Trophoblast cell (in vitro differentiated cells and primary cell): ENCODE measurements at regions not wholly inside any gene's neighbourhood (a gene's known extent, or its start where the extent isn't known, plus 50 kb on each side); places are given as distances from the start of the nearest gene placed in this dataset.
"Not testable (repeated sequence)": the region's sequence is repeated elsewhere in the genome, so short reads cannot be mapped to it uniquely, and the experiment has no call there.

Experiments
- DNase-seq, 2 donors: peaks; one replicate each; pipeline ENCODE4 v3.0.0-alpha.2; 2016
- H2AFZ ChIP-seq: 2 replicates; pipeline ENCODE4 v1.6.1; 2013; ENCODE audit warnings: low read length, moderate library complexity, mild to moderate bottlenecking; ENCODE audit not compliant: insufficient read depth, poor library complexity
- H2AK5ac ChIP-seq: 2 replicates; pipeline ENCODE4 v1.6.1; 2013; ENCODE audit warnings: mild to moderate bottlenecking, low read length
- H2BK120ac ChIP-seq: 2 replicates; pipeline ENCODE4 v1.6.1; 2013; ENCODE audit warnings: low read length, mild to moderate bottlenecking, moderate library complexity; ENCODE audit not compliant: insufficient read depth, poor library complexity
- H2BK12ac ChIP-seq: 2 replicates; pipeline ENCODE4 v1.6.1; 2013; ENCODE audit warnings: mild to moderate bottlenecking, low read length, moderate library complexity
- H2BK5ac ChIP-seq: 2 replicates; pipeline ENCODE4 v1.6.1; 2013; ENCODE audit warnings: low read length, low read depth, moderate library complexity, mild to moderate bottlenecking; ENCODE audit not compliant: poor library complexity
- H3K14ac ChIP-seq: 2 replicates; pipeline ENCODE4 v1.6.1; 2013; ENCODE audit warnings: mild to moderate bottlenecking, low read length
- H3K18ac ChIP-seq: 2 replicates; pipeline ENCODE4 v1.6.1; 2013; ENCODE audit warnings: mild to moderate bottlenecking, low read length
- H3K23ac ChIP-seq: 2 replicates; pipeline ENCODE4 v1.6.1; 2013; ENCODE audit warnings: low read length
- H3K27ac ChIP-seq: 2 replicates; pipeline ENCODE4 v1.5.1; 2013; ENCODE audit warnings: low read depth, mild to moderate bottlenecking, inconsistent platforms, low read length, moderate library complexity
- H3K27me3 ChIP-seq: 2 replicates; pipeline ENCODE4 v1.6.1; 2013; ENCODE audit warnings: inconsistent platforms, mild to moderate bottlenecking, low read length, moderate library complexity; ENCODE audit not compliant: insufficient read depth
- H3K36me3 ChIP-seq, 2 experiments: 1 replicate in 1 of 2; 2 replicates in 1 of 2; pipeline ENCODE4 v1.6.1; 2013; ENCODE audit warnings: low read length in 2 of 2, mild to moderate bottlenecking in 2 of 2, moderate library complexity in 1 of 2; ENCODE audit not compliant: insufficient read depth in 2 of 2, control insufficient read depth in 1 of 2
- H3K4ac ChIP-seq: 2 replicates; pipeline ENCODE4 v1.6.1; 2013; ENCODE audit warnings: low read depth, mild to moderate bottlenecking, low read length, moderate library complexity
- H3K4me1 ChIP-seq, 2 experiments: 1 replicate in 1 of 2; 2 replicates in 1 of 2; pipeline ENCODE4 v1.6.1; 2013; ENCODE audit warnings: low read length in 2 of 2, mild to moderate bottlenecking in 2 of 2, moderate library complexity in 1 of 2; ENCODE audit not compliant: insufficient read depth in 2 of 2, control insufficient read depth in 1 of 2
- H3K4me2 ChIP-seq: 2 replicates; pipeline ENCODE4 v1.6.1; 2013; ENCODE audit warnings: inconsistent platforms, mild to moderate bottlenecking, low read length, moderate library complexity
- H3K4me3 ChIP-seq: 2 replicates; pipeline ENCODE4 v1.5.1; 2013; ENCODE audit warnings: mild to moderate bottlenecking, low read depth, low read length, inconsistent platforms
- H3K79me1 ChIP-seq: one replicate; pipeline ENCODE4 v1.6.1; 2013; ENCODE audit warnings: low read length
- H3K79me2 ChIP-seq: 2 replicates; pipeline ENCODE4 v1.6.1; 2013; ENCODE audit warnings: low read length, mild to moderate bottlenecking; ENCODE audit not compliant: control insufficient read depth, insufficient read depth, poor library complexity
- H3K9ac ChIP-seq: 2 replicates; pipeline ENCODE4 v1.6.1; 2013; ENCODE audit warnings: mild to moderate bottlenecking, low read length
- H3K9me3 ChIP-seq: 2 replicates; pipeline ENCODE4 v1.6.1; 2013; ENCODE audit warnings: low read depth, mild to moderate bottlenecking, control low read depth, inconsistent platforms, low read length; ENCODE audit not compliant: insufficient read depth
- H4K12ac ChIP-seq: 2 replicates; pipeline ENCODE4 v1.6.1; 2013; ENCODE audit warnings: low read depth, mild to moderate bottlenecking, low read length, moderate library complexity
- H4K8ac ChIP-seq: 2 replicates; pipeline ENCODE4 v1.6.1; 2013; ENCODE audit warnings: low read depth, mild to moderate bottlenecking, low read length, moderate library complexity
- H4K91ac ChIP-seq: one replicate; pipeline ENCODE4 v1.6.1; 2013; ENCODE audit warnings: low read depth, mild to moderate bottlenecking, low read length, moderate library complexity
- WGBS: extraction: QIAGEN DNeasy Blood & Tissue Kit; methylation state at CpG from one replicate; pipeline ENCODE4 v1.1.7; 2013; ENCODE audit warnings: missing lambda C conversion rate; ENCODE audit not compliant: insufficient read length, insufficient coverage; ENCODE audit errors: extremely low coverage; 5-methylcytosine and 5-hydroxymethylcytosine counted together

GRCh38 chr16:88238732-88239274 is 144.0 kb upstream of the ZNF469 start:
- H4K12ac ChIP-seq, H3K4ac ChIP-seq, H2BK12ac ChIP-seq, H3K4me2 ChIP-seq, H2AFZ ChIP-seq, H3K9ac ChIP-seq, H3K36me3 ChIP-seq, H3K9me3 ChIP-seq, H3K4me3 ChIP-seq, H3K14ac ChIP-seq, H3K18ac ChIP-seq, H4K8ac ChIP-seq, H3K79me2 ChIP-seq, H2AK5ac ChIP-seq, H3K27me3 ChIP-seq, H3K23ac ChIP-seq: not testable (repeated sequence)
- no CpG with 5 or more reads among the region's 8 CpGs for WGBS
- Histone ChIP-seq H2BK120ac (peak overlapping the region; percentile 76), H3K27ac (peak overlapping the region; percentile 80), H3K4me1 (peaks cover 24 to 33% of the 10 kb centered on the region in 2 experiments), H3K79me1 (peaks cover 20% of the 10 kb centered on the region), H4K91ac (peak overlapping the region; percentile 81), H2BK5ac (peak overlapping the region; percentile 39)
- peak; percentile 25 to 56 for DNase-seq

- not testable (repeated sequence) for H2AK5ac ChIP-seq, H2BK120ac ChIP-seq, H3K4me3 ChIP-seq, H3K9ac ChIP-seq, H3K79me2 ChIP-seq, H3K14ac ChIP-seq, H2BK12ac ChIP-seq, H3K36me3 ChIP-seq, H2AFZ ChIP-seq, H3K27me3 ChIP-seq, H2BK5ac ChIP-seq, H3K23ac ChIP-seq, H3K4me2 ChIP-seq, H4K12ac ChIP-seq, H3K4ac ChIP-seq, H4K91ac ChIP-seq, H4K8ac ChIP-seq, H3K18ac ChIP-seq, H3K9me3 ChIP-seq, H3K27ac ChIP-seq
- peak in 1 of 2 donors; percentile 11 for DNase-seq
- peaks cover 18% of the 10 kb centered on the region for H3K79me1 ChIP-seq
- no CpG with 5 or more reads among the region's 8 CpGs for WGBS
- H3K4me1 ChIP-seq, result peaks cover 20 to 26% of the 10 kb centered on the region in 2 experiments
Observed at GRCh38 chr16:88240118-88240517, 142.6 kb upstream of the ZNF469 start.

- H3K23ac ChIP-seq, H3K18ac ChIP-seq, H3K27ac ChIP-seq, H3K4me3 ChIP-seq, H2BK120ac ChIP-seq, H3K9me3 ChIP-seq, H3K9ac ChIP-seq, H3K14ac ChIP-seq, H2AK5ac ChIP-seq, H2BK5ac ChIP-seq, H4K8ac ChIP-seq, H4K91ac ChIP-seq, H4K12ac ChIP-seq, H3K4ac ChIP-seq, H3K36me3 ChIP-seq, DNase-seq, H2AFZ ChIP-seq, H3K79me2 ChIP-seq, H2BK12ac ChIP-seq, H3K27me3 ChIP-seq, H3K4me2 ChIP-seq: not testable (repeated sequence)
- peaks cover 14% of the 10 kb centered on the region for H3K79me1 ChIP-seq
- no CpG with 5 or more reads among the region's 11 CpGs for WGBS
- peaks cover 16 to 22% of the 10 kb centered on the region in 2 experiments for H3K4me1 ChIP-seq
Observed at GRCh38 chr16:88240776-88241175, 142.0 kb upstream of the ZNF469 start.

GRCh38 chr16:88241404-88242311 is 141.1 kb upstream of the ZNF469 start:
- not testable (repeated sequence) for H4K91ac ChIP-seq, H2BK5ac ChIP-seq, H3K14ac ChIP-seq, H2AFZ ChIP-seq, H3K27me3 ChIP-seq, H2BK120ac ChIP-seq, H3K4me3 ChIP-seq, H3K4ac ChIP-seq, DNase-seq, H4K12ac ChIP-seq, H3K36me3 ChIP-seq, H2AK5ac ChIP-seq, H4K8ac ChIP-seq, H3K27ac ChIP-seq, H3K79me2 ChIP-seq, H3K9me3 ChIP-seq, H3K23ac ChIP-seq, H3K18ac ChIP-seq, H3K9ac ChIP-seq, H3K4me2 ChIP-seq
- H3K4me1 ChIP-seq, result peaks cover 13 to 22% of the 10 kb centered on the region in 2 experiments
- no CpG with 5 or more reads among the region's 19 CpGs for WGBS
- peaks cover 12% of the 10 kb centered on the region for H3K79me1 ChIP-seq
- H2BK12ac ChIP-seq, result peak overlapping the region; percentile 5
